Hypothalamus (tissue), 51 donors: ENCODE measurements at regions not wholly inside any gene's neighbourhood (a gene's known extent, or its start where the extent isn't known, plus 50 kb on each side); places are given as distances from the start of the nearest gene placed in this dataset.
A peak's percentile ranks its signal among the peaks of the same experiment; 100 is the strongest.
"Not testable (repeated sequence)": the region's sequence is repeated elsewhere in the genome, so short reads cannot be mapped to it uniquely, and the experiment has no call there.

Experiments
- DNase-seq, 51 donors: peaks; one replicate each; lab custom pipeline; 2025; lab: John Stamatoyannopoulos, UW

DNA sequence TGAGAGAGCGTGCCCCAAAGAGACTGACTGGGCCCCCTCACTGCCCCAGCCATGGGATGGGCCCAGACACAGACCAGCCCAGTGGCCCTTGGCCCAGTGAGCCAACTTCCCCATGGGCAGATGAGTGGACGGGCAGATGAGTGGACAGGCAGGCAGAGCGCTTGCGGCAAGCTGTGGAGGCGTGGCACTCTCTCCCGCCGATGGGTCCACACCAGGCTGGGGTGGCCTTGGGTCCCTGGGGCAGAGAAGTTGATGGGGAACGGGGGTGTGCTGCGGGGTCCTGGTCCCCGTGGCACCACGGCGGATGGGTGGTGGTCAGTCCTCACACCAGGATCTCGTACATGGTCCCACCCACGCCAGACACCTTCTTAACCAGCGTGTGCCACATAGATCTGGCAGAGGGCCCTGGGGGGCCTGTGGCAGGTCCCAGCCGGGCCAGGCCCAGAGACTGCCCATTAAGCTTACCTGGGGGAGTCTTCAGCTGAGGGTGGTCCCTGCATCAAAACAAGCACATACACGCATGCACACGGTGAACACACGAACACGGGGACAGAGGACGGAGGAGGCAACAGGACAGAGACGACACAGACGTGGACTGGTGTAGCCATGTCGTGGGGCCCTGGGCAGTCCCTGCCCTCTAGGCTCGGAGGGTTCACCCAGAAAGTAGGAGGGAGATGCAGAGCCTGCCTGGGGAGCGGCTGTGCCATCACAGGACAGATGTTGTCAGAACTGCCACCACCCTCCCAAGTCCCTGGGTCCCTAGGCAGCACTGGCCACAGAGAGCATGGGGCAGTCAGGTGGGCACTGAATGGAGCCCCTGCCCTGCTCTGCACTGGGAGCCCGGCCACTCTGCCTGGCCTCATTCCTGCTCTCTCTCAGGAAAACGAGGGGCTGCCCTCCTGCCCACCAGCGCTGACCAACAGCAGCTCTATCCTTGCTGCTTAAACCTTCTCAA lies 182.2 kb downstream of the IGLL1 start:
- no peak for DNase-seq

DNA sequence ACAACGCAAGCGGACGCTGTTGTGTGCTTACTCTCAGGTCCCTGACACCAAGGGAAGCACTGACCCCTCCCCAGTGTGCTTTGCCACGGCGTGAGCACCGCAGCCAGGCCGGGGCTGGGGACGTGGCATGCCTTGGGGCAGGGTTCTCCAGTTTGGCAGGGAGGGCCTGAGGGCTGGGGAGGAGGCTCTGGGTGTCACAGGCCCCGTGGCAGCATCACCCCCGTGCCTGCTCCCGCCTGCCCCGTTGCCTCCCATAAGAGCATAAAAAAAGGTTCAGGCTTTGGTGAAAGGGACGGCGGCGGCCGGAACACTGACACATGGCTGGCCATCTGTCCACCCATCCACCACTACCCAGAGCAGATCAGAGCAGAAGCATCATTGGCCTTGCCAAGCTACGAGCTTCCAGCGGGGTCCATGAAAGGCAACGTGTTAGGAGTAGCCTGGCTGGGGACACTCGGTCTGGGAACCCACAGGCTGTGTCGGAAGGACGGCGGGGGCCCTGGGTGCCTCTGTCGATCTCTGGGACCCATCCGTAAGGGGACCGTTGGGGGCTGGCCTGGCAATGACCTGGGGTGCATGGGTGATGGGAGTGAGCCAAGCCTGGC lies 183.0 kb downstream of the IGLL1 start:
- no peak for DNase-seq

DNA sequence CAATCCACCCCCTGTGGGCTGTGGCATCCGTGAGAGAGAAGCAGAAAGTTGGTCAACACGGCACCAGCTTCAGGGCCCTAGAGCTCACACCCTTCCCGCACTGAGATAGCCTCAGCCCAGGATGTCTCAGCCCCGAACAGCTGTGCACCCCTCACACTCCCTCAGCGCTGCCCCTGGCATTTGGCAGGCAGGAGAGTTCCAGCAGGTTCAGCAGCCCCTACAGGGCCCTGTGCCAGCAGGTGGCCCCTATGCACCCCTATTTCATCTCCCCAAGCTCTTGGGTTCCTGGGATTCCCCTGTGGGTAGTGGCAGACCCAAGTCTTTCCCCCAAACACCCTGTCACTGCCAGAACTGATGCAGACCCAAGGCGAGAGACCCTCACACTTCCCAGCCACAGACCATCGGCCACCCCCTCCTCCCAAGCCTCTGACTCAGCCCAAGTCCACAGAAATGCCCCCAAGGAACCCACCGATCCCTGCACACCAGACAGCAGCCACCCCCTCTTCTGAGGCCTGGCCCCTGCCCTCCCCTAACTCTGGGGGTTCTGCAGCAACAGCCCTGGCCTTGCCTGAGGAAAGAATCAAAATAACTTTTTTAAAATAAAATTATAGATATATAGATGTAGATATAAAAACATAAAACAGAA lies 183.6 kb downstream of the IGLL1 start:
- no peak for DNase-seq

DNA sequence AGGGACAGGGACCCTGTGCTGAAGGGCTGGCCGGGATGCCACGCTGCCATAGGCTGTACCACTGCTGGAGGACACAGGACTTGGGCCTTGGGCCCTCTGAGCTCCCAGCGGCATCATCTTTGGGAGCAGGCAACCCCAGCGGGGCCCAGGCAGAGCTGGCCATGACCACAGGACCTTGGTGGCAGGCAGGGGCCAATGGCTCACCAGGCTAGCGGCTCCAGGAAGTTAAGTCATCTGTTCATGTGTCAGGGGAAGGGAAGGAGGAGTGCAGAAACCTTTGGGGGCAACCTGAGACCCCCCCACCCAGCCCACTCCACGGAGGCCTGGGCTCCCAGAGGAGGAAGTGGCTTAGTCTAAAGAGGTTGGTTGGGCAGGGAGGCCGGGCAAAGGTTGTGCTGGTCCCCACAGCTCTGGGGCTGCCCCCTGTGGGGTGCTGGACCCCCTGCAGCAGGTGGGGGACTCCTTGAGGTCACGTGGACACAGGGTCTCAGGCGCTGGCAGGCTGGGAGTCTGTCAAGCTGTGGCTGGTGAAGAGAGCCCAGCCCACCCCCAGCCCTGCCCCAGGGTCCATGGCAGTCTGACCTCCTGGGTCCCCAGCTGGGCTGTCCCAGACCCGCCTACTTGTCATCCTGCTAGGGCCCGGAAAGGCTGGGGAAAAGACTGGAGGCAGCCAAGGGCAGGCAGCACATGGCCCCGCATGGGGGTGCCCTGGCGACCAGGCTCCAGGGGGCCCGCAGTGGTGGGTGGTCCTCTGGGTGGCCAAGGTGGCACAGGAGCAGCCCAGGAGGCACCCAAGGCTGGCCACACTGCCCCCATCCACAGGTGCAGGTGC lies 184.3 kb downstream of the IGLL1 start:
- DNase-seq = no peak

DNA sequence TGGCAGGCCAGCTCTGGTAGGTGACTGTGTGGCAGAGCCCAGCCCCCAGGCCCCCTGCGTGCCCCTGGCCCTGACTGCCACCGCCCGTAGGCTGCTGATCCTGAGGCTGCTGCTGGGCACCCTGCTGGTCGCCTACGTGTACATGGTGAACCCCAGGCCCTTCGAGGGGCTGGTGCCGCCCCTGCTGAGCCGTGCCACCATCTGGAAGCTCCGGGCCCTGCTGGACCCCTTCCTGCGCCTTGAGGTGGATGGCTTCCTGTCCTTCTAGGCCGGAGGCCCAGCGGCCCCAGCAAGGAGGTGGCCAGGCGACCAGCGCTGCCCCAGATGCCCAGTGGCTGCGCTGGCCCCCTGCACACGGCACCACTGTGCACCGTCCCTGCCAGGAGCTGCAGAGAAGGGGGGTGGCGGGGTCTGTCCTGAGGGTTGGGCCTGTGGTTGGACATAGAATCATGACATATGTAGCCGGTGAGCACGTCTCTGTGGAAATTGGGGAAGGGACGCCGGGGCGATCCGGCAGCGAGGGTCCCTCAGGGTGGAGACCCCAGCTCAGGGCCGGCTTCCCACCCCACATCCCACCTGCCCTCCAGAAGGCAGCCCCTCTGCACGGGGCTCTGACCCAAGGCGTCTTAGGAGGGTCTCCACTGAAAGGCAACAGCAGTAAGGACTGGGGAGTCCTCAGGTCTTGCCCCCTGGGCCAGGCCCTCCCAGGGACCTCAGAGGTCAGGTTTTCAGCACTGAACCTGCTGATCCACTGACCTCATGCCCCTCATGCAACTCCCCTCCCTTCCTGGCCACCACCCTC lies 185.4 kb downstream of the IGLL1 start:
- DNase-seq = no peak

DNA sequence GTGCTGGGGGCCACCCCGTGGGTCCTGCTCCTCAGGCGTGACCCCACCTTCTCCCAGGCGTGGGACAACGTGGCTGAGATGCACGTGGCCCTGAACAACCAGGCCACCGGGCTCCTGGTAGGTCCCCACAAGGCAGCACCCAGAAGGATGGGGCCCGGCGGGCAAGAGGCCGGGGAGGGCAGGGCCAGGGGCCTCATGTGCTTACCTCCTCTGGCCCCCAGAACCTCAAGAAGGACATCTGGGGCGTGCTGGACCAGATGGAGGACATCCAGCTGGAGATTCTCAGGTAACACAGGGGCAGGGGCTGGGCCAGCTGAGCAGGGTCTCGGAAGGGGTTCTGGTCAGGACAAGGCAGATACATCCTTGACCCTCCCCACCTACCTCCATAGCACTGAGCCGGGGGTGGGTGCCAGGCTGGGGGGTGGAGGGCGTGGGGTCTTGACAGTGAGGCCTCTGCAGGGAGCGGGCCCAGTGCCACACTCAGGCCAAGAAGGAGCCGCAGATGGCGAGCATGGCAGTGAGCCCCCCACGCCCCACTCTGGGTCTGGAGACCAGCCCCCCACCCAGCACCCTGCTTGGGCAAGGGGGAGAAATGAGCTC lies 186.3 kb downstream of the IGLL1 start:
- no peak for DNase-seq

DNA sequence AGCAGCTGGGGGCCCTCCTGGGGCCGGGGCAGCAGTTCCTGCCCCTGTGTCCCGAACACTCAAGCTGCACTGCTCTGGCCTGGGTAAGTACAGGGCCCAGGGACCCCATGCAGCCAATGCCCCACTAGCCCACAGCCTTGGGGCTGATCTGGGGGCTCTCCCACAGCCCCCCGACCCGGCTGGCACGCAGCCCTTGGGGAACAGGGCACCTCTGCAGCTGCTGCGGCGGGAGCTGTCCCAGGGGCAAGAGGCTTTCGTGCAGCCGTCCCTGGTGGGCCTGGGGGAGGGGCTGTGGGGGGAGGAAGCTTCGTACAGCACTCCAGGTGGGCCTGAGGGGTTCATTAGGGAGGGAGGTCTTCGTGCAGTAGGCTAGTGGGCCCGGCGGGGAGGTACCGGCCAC lies 186.9 kb downstream of the IGLL1 start:
- not testable (repeated sequence) for DNase-seq

DNA sequence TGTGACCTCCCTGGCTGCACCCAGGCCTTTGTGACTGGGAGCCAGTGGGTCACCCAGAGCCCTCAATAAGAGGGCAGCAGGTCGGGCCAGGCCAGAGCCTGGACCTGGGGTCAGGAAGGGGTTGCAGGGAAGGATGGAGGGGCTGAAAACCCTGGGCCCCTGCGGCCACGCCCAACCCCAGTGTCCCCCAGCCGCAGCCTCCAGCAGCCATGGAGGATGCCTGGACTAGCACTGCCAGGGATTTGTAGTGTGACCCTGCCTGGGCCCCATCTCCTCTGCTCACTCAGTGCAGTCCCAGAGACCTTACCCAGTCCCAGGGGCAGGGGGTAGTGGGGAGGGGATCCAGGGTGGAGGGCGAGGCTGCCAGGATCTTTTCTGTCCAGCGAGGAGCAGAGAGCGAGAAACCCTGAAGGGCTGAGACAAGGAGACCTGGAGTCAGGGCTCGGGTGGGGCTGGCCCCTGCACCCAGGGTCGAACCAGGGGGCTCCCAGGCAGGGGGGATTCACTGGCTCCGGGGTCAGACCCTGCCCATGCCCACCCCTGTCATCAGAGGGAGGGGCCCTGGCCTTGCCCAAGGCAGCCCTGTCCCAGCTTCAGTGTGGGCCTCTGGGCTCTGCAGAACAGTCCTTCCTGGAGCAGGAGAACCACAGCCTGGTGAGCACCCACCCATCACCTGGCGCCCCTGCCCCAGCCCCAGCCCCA lies 187.5 kb downstream of the IGLL1 start:
- no peak for DNase-seq

DNA sequence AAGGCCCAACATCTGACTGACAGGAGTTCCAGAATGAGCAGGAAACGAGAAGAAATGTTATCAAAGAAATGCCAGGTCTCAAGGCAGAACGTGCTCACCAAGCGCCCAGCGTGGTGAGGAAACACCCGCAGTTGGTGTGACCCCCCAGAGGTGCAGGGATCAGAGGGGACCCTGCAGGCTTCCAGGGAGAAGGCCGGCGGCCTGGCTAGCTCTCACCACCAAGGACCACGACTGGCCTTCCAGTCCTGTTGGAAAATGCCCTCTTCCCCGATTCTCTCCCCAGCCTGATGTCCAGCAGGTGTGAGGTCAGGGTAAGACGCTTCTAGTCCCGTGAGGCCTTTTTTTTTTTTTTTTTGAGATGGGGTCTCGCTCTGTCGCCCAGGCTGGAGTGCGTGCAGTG lies 189.1 kb downstream of the IGLL1 start:
- no peak for DNase-seq

DNA sequence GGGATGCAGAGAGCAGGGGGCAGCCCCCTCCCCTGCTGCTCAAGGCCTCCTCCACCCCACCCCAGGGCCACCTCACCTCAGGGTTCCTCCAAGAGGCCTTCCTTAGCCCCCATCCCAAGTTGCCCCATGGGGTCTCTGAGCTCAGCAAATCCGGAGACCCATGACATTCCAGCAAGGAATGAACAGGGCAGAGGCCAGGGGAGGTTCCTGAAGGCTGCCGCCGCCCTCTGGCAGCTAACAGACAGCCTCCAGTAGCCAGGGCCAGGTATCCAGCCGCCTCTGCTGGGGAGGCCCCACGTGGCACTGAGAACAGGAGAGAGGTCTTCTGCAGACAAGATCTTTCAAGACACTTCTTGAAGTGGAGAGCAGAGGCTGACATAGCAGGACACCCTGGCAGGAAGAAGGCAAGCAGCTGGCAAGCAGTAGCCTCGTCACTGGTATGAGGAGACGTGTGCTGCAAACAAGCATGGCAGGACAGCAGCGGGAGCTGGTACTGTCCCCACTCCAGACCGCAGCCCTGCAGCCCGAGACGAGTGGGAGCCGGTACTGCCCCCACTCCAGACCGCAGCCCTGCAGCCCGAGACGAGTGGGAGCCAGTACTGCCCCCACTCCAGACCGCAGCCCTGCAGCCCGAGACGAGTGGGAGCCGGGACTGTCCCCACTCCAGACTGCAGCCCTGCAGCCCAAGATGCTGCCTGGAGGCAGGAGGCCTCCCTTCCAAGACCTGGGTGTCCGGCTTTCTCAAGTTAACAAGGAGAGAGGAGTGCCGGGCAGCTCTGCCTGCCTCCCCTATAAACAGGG lies 190.6 kb downstream of the IGLL1 start:
- DNase-seq = no peak

DNA sequence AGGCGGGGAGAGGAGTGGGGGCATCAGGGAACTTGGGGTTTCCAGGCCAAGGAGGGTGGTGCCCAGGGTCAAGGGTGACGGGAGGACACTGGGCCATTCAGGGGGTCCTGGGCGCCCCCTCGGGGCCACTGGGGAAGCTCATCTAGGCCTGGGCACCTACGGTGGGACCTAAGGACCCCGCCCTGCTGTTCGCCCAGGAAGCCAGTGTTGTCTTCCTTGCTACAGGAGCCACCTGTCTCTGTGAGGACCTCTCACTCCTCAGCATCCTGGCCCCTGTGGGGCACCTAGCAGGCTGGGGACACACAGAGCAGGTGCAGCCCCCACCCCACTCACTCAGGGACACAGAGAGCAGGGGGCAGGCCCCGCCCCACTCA lies 191.6 kb downstream of the IGLL1 start:
- DNase-seq = no peak

DNA sequence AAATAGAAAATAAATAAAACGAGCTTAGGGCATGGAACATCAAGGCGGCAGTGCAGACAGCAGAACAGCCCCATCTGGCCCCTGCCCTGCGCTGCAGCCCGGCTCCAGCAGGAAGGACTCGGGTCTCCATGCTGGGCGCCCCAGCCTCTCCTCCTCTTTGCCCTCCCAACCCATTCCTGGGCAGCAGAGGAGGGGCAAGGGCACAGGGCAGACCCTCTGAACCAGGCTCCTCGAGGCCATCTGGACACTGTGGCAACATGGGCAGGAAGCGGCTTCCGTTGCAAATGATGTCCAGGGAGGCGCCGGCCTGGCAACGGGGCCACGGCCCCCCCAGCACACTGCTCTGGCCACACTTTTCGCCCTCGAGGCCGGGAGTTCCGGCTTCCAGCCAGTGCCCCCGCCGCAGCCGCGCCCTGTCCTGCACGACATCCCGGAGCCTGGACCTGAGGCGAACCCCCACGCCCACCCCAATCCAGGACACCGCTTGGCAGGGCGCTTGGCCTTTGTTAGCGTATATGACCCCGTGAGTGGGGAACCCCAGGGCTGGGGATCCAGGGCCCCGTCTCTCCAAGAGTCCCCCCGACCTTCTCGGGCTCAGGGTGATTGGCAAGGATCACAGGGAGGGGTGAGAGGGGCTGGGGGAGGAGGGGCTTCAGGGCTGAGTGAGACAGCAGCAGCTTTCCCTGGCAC lies 192.1 kb downstream of the IGLL1 start:
- DNase-seq = no peak

DNA sequence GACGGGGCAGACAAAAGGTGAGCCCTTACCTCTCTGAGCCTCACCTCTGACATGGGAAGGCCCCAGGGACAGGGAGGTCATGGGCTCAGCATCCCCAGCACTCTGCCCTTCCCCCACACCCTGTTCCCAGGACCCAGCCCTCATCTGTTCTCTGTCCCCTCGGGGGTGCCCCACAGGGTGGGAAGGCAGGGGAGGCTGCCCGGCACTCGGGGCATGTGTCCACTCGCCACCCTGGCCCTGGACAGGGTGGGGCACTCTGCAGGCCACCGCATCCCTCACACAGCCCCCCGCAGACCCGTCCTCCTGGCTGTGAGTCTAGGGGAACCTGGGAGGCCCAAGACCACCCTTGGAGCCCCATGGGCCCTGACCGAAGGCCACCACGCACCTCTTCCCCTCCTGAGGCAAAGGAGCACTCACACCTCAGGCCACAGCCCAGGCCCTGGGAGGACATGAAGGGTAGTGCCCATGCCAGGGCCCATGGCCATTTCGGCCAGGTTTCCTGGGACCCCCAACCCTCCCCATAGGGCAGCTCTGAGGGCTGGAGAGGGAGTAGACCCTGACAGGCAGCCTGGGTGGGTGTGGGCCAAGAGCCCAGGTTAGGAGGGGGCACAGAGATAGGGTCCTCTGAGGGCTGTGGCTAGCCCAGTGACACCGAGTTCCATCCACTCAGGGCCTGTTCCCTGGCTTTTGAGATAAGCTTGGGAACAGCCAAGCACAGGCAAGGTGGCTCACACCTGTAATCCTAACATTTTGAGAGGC lies 193.1 kb downstream of the IGLL1 start:
- no peak for DNase-seq

DNA sequence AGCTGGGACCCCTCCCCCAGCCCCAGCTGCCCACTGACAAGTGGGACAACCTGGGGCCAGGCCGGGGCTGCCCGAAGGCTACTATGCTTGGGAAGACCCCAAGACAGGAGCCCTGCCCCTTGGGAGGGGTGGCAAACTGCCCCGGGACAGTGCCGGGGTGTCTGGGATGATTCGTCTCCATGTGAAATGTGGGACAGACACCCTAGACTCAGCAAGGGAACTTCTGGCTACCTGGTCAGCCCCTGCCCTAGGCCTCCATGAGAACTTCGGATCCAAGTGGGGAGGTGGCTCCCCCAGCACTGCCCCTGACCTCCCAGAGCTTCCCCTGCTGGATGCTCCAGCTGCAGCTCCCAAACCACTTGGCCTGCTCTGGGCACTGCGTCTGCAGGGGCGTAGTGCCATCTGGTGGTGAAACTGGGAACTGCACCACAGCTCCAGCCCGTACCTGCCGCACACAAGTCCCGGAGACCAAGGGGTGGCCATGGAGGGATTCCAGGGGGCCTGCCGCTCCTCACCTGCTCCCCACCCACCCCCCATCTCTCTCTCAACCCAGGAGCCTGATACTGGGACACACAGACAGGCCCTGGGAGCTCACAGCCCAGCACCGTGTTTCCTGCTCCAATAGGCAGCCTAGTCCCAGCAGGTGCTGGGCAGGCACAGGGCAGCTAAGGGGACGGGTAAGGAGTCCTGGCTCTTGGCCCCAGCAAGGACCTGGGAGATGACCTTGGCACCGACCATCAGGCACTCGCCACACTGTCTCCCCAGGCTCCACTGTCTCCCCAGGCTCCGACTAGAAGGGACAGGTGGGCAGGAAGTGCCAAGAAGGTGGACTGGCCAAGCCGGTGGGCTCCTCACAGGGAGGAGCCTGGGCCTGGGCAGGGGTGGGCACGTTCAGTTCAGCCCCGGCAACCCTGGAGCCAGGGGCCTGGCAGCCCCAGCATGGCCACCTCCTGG lies 194.1 kb downstream of the IGLL1 start:
- DNase-seq = peak in 49 of 51 donors; percentile 18 to 93 (median 71)

DNA sequence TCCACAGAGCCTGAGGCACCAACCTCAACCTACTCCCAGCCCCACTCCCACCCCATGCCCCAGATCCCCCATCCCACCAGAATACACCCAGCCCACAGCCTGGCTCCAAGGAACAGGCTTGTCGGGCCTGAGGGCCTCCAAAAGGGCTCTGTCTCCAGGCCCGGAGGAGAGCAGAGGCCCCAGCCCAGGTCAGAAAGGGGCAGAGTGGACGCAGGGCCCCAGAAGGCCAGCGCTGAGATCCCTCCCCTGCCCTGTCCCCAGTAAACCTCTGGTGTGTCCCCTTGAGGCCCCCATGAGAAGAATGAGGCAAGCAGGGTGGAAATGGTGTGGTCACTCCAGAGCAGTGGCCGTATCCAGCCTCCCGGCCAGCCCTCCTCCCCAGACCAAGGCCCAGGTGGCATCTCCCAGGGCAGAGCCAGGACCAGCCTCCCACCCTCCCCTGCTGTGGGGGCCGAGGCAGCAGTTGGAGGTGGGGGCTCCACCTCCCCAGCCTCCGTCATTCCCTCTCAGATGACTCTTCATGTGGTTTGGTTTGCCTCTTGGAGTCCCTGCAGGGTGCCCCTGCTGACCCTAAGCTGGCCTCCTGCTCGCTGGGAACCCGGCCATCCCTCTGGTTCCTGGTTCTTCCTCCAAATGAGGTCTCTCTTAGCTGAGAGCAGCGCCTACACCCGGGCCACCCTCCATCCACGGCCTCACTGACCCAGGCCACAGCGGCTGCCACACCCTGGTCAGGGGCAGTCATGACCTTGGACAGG lies 195.0 kb downstream of the IGLL1 start:
- DNase-seq = no peak
